HG03521 (cell line): ENCODE measurements at regions not wholly inside any gene's neighbourhood (a gene's known extent, or its start where the extent isn't known, plus 50 kb on each side); places are given as distances from the start of the nearest gene placed in this dataset.

ENCODE experiments used
- ATAC-seq: cut with Tn5 transposase; IDR thresholded peaks from one replicate; pipeline ENCODE4 v1.9.1; 2021; ENCODE audit warnings: mild to moderate bottlenecking, moderate library complexity; ENCODE audit not compliant: unreplicated experiment

DNA sequence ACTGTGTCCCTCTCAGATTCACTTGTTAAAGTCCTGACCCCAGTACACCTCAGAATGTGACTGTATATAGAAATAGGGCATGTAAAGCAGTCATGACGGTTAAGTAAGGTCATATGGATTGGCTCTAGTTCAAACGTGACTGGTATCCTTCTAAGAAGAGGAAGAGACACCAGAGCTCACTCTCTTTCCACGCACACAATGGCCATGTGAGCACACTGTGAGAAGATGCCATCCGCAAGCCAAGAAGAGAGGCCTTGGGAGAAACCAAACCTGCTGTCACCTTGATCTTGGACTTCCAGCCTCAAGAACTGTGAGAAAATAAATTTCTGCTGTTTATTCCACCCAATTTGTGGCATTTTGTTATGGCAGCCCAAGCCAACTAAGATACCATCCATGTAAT lies 56.8 kb upstream of the IRF2BP2 start:
- no peak for ATAC-seq

DNA sequence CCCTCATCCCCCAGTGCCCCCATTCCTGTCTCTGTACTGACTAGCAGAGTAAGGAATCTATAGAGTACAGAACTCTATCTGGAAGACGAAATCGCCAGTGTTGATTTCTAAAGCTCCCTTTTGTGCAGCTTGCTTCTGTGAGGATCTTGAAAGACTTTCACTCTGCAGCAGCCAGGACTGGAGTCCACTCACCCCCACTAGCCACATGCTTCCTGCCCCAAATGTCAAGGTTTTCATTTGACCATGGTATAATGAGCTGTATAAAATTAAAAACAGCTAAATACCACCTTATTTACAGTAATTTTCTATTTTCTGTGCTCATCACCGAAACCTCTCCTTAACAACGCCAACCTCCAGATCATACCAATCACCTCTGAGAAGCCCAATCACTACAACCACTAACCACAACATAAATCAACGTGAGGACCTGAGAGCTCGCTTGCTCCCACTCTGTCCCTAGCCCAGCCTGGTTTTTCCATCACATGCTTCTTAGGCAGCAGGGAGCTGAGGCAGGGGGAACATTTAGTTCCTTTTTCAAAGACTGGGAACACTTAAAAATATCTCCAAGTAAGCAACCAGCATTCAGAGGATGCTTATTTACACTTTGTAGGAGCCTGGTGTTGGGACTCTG lies 56.1 kb upstream of the IRF2BP2 start:
- ATAC-seq: no peak

DNA sequence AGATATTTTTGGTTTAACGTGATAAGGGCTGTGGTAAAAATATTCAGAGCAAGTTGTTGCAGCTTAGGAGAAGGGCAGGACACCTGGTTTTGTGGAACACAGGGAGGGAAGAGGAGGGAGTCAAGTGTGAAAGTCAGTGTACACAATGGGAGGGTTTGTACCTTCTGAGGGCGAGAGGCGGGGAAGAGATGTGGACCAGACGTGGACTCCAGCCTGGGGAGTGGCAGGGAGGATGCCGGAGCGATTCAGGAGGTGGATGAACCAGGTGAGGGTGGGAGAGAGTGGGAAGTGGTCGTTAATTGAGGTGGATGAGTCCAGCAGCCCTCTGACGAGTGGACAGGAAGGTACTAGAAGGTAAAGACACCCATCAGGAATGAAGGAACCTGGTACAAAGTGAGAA lies 52.2 kb upstream of the IRF2BP2 start:
- ATAC-seq: no peak

DNA sequence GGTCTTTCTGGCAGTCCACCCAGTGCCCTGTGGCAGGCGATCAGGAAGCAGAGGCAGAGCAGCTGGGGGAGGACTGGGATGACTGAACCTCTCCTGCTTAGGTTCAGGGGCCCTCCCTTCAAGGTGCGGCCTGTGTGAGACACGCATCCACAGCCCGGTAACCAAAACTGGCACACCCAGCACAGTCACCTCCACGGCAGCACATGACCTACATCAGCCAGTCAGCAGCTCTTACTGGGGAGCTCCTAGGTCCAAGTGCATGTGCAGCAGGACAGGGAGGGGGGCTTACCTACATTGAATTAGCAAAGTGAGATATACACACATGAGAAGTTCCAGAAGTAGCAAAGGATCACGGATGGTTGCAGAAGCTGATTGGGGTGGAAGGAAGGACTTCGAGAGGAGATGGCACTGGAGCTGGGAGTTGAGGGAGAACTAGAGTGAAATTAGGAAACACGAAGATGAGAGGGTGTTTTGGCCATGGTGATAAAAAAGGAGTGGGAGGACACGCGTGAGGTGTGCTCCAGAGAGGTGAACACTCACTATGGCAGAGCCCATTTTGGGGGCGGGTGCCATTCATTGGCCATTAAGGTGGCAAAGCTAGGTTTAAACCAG lies 51.4 kb upstream of the IRF2BP2 start:
- ATAC-seq: no peak

DNA sequence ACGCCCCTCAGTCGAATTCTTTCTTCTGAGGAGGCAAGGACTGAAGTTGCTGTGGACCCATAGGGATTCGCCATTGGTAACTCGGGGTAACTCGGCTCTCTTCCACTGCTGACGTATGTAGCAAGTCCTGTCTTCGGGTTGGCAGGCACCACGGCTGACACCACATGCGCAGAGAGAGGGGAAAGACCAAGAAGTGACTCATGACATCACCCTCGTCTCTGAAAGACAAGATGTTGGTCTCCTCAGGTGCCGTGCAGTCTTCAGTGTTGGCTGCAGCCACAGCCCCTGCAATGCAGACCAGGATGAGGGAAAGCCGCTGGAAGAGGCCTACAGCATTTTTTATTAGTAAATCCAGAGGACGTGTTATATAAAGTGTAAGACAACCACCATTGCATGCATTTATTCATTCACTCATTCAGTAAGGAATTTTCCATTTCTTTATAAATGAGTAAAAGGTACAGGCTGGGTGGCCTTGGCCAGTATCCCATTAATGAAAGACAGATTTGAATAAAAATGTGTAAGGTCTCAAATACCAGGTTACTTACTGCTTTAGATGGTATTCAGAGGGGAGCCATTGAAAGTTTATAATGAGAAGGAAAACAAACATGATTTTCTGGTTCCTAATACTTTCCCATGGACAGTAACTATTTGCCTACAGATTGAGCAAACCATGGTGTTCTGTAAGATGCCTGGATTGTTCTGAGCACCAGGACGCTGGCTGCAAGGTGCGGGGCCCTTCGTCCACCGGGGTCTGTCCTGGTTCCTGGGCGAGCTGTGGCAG lies 50.7 kb upstream of the IRF2BP2 start:
- ATAC-seq: no peak
